ENCODE measurements at regions not wholly inside any gene's neighbourhood (a gene's known extent, or its start where the extent isn't known, plus 50 kb on each side); places are given as distances from the start of the nearest gene placed in this dataset.

- TF ChIP-seq CTCF (IDR thresholded peaks at IDR 0.05 in 4 of 5, conservative IDR thresholded peaks at IDR 0.05 in 1 of 5) (no peak), POLR2A (IDR thresholded peaks at IDR 0.05) (no peak)
These were observed 363.3 kb downstream of the ZNF516 start for GRCh38 chr18:76131738-76132137.
